ENCODE measurements at regions not wholly inside any gene's neighbourhood (a gene's known extent, or its start where the extent isn't known, plus 50 kb on each side); places are given as distances from the start of the nearest gene placed in this dataset.

GRCh38 chr7:136588216-136588615 lies 280.2 kb upstream of the CHRM2 start:
- TF ChIP-seq EP300 (IDR thresholded peaks at IDR 0.05) (no peak), CTCF (IDR thresholded peaks at IDR 0.05) (no peak), POLR2A (IDR thresholded peaks at IDR 0.05) (no peak), POLR2AphosphoS5 (IDR thresholded peaks at IDR 0.05) (no peak)

All from upper lobe of left lung (tissue), 4 donors.